NK-92 (cell line): ENCODE measurements at regions not wholly inside any gene's neighbourhood (a gene's known extent, or its start where the extent isn't known, plus 50 kb on each side); places are given as distances from the start of the nearest gene placed in this dataset.

Experiments
- DNase-seq: peaks from one replicate; lab custom pipeline; 2025; ENCODE audit not compliant: unreplicated experiment; lab: John Stamatoyannopoulos, UW

GRCh38 chr13:30033681-30034457 is 183.5 kb upstream of the UBL3 start:
- DNase-seq, result no peak

DNA sequence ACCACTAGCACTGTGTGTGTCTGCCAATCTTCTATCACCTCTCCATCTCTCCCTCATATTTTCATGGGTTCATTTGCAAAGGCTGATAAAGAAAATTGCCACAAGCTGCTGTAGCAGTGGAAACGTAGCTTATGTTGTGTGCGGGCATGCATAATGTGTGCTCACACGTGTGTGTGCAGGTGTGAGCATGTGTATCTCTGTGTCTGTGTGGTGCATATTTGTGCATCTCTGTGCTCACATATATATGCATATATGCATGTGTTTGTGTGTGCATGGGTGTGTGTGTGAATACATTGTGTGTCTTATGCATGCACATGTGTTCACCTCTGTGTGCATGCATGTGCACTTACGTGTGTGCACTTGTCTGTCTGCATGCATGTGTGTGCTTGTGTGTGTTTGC is 181.8 kb upstream of the UBL3 start:
- no peak for DNase-seq

GRCh38 chr13:30031488-30031887 is 181.1 kb upstream of the UBL3 start:
- DNase-seq, result no peak

GRCh38 chr13:30030141-30030750 is 179.8 kb upstream of the UBL3 start:
- no peak for DNase-seq

- no peak for DNase-seq
Measured at GRCh38 chr13:30027569-30028455, 177.4 kb upstream of the UBL3 start.

- no peak for DNase-seq
Measured at GRCh38 chr13:30026909-30027308, 176.5 kb upstream of the UBL3 start.

GRCh38 chr13:30026093-30026492 is 175.7 kb upstream of the UBL3 start:
- DNase-seq, result no peak

- DNase-seq, result no peak
Measured at GRCh38 chr13:30025351-30025750, 174.9 kb upstream of the UBL3 start.

DNA sequence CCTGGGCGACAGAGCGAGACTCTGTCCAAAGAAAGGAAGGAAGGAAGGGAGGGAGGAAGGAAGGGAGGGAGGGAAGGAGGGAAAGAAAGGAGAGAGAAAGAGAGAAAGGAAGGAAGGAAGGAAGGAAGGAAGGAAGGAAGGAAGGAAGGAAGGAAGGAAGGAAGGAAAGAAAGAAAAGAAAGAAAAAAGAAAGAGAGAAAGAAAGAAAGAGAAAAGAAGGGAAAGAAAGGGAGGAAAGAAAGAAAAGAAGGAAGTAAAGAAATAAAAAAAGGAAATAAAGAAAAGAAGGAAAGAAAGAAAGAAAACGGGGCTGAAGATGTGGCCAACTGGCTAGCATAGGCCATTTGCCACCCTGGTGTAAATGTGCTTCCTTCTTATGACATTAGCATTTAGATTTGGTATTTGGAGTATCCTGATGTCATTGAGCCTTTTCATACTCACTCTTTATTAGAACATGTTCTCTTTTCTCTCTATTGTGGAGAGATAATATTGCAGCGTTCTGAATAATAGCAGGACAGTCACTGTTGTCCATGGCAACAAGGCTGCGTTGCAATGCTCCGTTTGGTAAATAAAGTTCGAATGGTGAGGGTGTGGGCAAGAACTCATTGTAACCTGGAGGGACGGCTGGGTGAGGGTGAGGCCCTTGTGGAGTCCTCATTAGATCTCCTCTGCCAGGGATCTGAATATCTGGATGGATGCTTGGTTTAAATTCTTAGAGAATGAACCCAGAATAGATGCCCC is 173.9 kb upstream of the UBL3 start:
- no peak for DNase-seq

DNA sequence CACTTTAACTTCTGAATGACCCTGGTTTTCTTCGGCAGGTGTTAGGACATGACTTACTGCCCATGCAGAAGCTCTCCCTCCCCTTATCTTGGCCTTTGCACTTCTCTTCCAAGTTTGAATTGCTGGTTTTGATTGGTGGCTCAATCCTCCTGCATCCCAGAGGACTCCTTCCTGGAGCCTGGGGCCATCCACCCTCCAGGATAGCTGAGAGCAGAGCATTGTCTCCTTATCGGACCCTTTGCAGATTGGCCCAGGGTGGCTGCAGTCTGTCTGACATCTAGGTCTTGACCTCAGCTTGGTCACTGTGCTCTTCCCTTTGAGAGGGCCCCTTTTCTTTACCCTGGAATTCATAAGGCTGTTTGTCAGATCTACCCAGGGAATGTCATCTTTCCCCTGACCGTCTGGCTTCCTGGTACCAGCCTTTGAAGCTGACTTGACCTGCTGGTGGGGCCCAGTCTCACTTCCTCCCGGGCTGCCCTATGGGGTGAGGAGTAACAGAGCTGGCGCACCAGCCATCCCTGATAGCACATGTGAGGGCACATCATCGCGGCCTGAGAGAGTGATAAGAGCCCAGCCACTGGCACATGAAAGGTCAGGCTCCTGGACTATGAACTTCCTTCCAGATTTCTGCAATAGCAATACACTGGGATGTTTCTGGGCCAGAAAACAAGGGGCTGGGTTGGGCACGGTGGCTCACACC is 172.9 kb upstream of the UBL3 start:
- no peak for DNase-seq

GRCh38 chr13:30022796-30023195 is 172.4 kb upstream of the UBL3 start:
- no peak for DNase-seq

- DNase-seq, result no peak
Measured at GRCh38 chr13:30022256-30022655, 171.8 kb upstream of the UBL3 start.

DNA sequence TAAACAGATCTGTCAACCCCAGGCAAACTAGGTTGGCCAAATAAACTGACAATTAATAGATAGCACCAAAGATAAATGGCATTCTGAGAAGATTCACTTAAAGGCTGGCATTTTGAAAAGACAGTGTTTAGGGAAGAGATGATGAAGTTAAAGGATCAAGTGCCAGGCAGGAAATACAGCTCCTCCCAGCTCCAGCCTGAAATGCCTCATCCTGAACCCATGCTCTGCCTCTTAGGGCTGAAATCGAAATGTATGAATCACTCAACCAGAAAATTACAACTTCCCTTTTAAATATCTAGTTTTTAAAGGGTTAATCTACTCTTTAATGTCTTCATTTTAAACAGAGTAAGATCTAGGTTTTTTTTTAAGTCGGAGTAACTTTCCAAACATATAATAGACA is 171.2 kb upstream of the UBL3 start:
- no peak for DNase-seq

GRCh38 chr13:30020726-30021312 is 170.4 kb upstream of the UBL3 start:
- DNase-seq, result no peak

GRCh38 chr13:30019648-30020626 is 169.5 kb upstream of the UBL3 start:
- no peak for DNase-seq

GRCh38 chr13:30017880-30018279 is 167.5 kb upstream of the UBL3 start:
- no peak for DNase-seq

GRCh38 chr13:30016398-30016797 is 166.0 kb upstream of the UBL3 start:
- no peak for DNase-seq

DNA sequence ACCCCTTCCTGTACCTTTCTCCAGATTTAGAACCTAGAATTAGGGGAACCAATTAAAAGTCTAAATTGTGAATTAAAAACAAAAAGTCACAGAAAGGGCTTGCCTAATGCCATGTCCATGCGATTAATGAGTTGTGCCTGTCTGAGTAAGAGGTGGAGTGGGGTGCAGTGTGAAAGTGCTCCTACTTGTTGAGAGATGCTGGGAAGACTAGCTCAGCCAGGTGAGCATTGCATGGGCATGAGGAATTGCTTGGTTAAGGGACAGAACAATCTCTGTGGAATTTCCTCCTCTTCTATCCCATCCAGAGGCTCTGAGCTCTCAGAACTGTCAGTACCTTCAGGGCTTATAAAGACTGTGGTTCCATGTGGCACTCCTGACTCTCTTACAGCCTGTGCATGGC is 159.0 kb upstream of the UBL3 start:
- DNase-seq, result no peak

DNA sequence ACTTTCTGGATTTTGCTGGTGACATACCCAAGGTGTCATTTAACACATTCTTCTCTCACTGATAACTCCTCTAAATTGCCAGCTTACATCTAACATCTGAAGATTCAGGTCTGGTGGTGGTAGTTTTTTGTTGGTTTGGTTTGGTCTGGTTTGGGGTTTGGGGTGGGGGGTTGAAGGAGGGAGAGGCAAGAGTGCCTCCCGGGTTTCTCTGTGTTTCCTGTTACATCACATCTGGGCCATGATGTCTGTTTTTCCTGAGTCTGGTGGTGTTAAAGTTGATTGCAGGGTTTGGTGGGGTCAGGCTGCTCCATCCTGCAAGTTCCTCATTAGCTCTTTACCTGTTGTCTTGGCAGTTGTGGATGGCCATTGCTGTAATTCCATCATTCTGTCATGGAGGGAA is 155.8 kb upstream of the UBL3 start:
- no peak for DNase-seq
